C4-2B (cell line): ENCODE measurements at regions not wholly inside any gene's neighbourhood (a gene's known extent, or its start where the extent isn't known, plus 50 kb on each side); places are given as distances from the start of the nearest gene placed in this dataset.

Experiments used
- H3K27ac ChIP-seq: fragments of 450-650 bp; 2 replicates; pipeline ENCODE4 v1.5.1; 2017
- ZFX ChIP-seq: fragments of 450-650 bp; IDR thresholded peaks from 2 replicates; pipeline ENCODE4 v1.6.1; 2017
- TF ChIP-seq, protein P1 (sequence below): fragments of 450-650 bp; conservative IDR thresholded peaks from 2 replicates; pipeline ENCODE4 v1.5.1; 2017; ENCODE audit warnings: mild to moderate bottlenecking

DNA sequence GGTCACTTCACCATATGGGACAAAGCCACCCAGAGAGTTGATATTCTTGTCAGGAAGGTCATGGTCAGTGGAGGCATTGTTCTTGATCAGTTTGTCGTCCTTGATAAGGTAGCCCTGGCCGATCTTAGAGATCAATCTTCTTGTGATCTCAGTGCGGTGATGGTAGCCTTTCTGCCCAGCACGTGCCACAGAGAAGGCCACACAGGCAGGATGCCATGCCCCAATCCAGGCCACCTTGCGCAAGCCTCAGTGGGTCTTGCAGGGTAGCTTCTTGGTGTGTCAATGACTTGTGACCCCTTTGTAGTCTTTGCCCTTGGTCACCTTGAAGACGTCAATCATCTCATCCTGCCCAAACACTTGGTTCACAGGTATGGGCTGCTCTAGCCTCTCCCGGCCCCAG is 143.9 kb upstream of the ASB18 start:
- H3K27ac ChIP-seq, result no peak overlapping the region
- TF ChIP-seq, protein P1, sequence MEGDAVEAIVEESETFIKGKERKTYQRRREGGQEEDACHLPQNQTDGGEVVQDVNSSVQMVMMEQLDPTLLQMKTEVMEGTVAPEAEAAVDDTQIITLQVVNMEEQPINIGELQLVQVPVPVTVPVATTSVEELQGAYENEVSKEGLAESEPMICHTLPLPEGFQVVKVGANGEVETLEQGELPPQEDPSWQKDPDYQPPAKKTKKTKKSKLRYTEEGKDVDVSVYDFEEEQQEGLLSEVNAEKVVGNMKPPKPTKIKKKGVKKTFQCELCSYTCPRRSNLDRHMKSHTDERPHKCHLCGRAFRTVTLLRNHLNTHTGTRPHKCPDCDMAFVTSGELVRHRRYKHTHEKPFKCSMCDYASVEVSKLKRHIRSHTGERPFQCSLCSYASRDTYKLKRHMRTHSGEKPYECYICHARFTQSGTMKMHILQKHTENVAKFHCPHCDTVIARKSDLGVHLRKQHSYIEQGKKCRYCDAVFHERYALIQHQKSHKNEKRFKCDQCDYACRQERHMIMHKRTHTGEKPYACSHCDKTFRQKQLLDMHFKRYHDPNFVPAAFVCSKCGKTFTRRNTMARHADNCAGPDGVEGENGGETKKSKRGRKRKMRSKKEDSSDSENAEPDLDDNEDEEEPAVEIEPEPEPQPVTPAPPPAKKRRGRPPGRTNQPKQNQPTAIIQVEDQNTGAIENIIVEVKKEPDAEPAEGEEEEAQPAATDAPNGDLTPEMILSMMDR, result no peak
- no peak for TF ChIP-seq ZFX

DNA sequence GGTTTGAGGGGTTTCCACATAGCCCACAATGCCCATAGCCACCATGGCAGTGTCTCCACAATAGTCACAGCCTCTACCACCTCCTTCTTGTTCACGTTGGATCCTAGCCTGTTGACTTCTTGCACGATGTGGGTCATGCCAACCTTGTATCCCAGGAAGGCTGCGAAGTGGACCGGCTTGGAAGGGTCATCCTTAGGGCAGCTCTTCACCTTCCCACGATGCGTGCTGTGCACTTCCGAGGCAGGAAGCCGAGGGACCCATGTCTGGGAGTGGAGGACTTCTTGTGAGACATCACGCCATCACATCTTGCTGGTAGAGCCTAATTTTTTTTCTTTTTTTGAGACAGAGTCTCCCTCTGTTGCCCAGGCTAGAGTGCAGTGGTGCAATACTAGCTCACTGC is 144.6 kb upstream of the ASB18 start:
- H3K27ac ChIP-seq, result no peak overlapping the region
- no peak for TF ChIP-seq ZFX
- TF ChIP-seq, protein P1, result no peak

DNA sequence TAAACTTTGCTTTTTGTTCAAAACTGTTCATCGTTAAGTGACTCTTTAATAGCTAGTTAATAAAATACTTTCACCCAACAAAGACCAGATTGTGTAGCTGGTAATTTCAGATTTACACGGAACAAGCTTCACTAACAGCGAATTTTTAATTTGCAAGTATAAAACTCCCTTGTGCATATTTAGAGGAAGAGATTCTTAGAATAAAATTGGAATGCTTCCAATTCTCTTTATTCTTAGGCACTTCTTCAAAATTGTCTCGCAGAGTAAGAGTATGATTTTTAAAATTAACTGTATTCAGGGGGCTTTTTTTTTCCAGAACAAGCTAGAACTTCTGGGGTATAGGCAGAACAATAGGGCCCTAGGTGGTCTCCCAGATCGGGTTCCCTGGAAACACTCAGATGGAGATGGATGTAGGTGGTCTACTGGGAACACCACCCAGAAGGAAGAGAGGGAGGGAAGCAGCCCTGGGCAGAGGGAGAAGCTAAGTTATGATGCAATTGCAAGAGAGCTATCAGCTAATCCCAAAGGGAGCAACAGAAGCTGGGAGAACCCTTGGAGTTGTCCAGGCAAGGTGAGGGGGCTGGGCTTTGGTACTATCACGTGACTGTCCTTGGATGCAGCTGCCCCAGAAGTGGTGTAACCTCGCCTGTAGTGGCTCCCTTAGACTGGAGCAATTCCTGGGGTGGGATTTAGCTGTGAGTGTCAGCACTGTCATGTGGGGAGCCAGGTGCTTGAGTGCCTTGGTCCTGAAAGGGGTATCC is 151.7 kb upstream of the ASB18 start:
- TF ChIP-seq ZFX, result no peak
- TF ChIP-seq, protein P1, result no peak
- no peak overlapping the region for H3K27ac ChIP-seq

DNA sequence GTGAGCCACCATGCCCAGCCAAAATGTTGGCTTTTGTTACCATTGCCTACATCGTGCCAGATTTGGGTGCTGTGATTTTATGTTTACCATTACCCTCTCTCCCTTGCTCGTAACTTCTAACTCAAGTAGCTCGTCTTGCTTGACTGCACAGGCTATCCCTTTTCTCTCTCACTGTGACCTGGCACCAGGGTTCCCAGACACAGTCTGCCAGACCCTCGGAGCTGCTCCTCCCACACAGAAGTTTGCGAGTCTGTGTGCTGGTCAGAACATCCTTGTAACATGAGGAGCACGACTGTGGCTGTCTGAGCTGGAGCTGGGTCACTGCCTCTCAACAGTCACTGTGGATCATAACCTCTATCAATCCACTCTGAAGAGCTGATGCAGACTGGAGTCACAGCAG is 152.5 kb upstream of the ACKR3 start:
- TF ChIP-seq, protein P1, result no peak
- TF ChIP-seq ZFX, result no peak
- H3K27ac ChIP-seq, result no peak overlapping the region

DNA sequence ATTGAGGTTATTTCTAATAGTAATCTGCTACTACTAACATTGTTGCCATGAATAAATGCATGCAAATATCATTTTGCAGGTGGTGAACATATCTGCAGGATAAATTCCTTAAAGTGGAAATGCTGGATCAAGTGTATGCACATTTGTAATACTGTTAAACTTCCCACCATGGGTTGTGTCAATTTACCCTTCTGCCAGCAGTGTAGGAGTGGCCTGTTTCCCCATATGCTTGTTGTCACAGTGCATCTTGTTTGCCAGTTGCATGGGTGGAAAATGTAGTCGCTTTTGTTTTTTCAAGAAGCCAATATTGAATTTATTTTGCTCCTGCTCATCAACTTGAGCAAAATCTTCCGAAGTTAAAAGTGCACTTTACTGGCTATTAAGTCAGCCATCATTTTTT is 139.0 kb upstream of the ACKR3 start:
- H3K27ac ChIP-seq, result no peak overlapping the region
- TF ChIP-seq, protein P1, result no peak
- no peak for TF ChIP-seq ZFX

DNA sequence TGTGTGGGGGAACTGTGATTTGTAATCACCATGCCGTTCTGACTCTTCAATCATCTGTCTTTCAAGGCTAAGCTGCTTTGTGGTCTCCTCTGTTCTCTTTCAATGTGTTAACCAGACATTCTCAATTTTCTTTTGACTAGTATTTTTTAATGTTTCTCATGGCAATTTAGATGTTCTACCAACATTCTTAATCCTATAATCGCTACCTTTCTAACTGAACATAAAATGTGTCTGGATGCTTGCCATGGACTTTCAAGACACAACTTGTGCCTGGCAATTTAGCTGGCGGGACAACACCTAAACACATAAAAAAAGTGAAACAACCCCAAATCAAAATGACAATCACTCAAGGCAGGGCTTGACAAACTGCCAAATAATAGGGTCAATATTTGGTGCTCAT is 135.0 kb upstream of the ACKR3 start:
- TF ChIP-seq, protein P1, result no peak
- TF ChIP-seq ZFX, result no peak
- H3K27ac ChIP-seq, result no peak overlapping the region

DNA sequence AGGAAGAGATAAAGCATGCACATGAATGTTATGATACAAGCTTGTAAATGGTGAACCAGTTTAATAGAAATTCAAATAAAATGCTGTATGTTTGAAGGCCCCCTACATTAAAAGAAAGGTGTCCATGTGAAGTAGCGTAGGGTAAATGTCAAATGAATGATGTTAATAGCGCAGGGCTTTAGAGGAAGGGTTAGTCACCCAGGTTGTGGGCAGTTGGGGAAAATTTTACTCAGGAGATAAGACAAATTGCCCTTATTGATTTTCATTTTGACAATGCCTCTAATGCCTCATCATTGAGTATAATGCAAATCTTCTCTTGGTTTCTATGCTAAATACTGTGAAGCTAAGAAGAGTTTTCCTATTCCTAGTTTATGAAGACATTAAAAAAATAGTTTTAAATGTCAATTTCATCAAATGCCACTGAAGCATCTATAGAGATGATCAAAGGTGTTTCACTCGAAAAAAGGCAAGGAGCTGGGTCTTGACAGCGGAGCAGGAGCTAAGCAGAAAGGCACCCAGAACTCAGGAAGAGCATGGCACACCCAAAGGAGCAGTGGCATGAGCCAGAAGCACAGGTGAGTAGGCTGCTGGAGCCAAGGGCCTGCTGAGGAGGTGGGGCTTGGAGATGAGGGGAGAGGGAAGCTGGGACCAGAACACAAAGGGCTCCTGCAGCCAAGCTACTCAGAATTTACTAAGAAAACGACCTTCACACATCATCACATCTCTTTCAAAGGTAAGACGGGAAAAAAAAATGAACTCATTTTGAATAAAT is 129.3 kb upstream of the ACKR3 start:
- no peak overlapping the region for H3K27ac ChIP-seq
- TF ChIP-seq ZFX, result no peak
- TF ChIP-seq, protein P1, result no peak
